HS-27A (cell line): ENCODE measurements at regions not wholly inside any gene's neighbourhood (a gene's known extent, or its start where the extent isn't known, plus 50 kb on each side); places are given as distances from the start of the nearest gene placed in this dataset.

ENCODE experiments used
- DNase-seq: peaks from one replicate; pipeline ENCODE4 v3.0.0-alpha.2; 2012; ENCODE audit warnings: low read depth, missing footprints

DNA sequence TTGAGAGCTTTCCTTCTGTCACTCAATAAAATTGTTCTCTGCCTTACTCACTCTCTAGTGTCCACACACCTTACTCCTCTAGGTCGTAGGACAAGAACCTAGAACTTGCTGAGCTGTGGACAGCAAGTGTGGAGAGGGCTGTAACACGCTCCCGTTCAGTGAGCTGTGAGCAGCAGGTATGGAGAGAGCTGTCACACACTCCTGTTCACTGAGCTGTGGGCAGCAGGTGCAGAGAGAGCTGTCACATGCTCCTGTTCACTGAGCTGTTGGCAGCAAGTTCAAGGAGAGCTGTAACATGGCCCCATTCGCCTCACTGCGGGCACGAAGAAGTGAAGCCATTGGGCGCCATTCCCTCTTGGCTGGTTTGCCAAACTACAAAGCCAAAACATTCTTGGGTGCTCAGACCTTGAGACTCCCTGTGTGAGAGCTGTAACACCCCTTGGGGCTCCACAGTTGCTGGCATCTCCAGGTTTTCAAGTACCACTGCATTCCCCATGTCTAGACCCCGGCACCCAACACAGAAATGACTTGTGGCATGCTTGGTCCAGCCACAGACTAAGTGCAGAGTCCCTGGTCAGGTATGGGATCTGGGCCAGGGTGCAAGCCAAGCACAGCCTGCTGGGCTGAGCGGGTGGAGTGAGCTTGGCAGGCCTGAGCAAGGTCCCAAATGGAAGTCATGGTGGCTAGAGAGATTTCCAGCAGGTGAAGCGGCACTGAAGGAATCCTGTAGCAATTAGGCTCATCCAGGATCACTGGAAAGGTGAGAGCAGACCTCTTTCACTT is 608.0 kb upstream of the CDH8 start:
- no peak for DNase-seq

DNA sequence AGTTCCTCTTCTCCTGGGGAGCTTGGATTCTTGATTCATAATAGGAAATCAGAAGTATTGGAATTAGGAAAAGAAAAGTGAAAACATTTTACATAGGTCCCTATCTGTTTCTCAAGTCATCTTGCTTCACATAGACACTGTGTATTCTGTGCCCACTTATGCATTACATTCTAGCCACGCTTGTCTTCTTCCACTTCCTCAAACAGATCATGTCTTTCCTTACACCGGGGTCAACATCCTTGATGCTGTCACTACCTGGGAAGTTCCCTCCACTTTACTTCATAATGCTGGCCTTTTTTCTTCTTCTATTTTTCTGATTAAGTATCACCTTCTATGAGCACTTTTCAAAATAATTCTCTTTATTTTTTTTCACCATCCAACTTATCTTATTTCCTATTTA is 606.4 kb upstream of the CDH8 start:
- no peak for DNase-seq

GRCh38 chr16:62639890-62640289 is 603.7 kb upstream of the CDH8 start:
- no peak for DNase-seq

DNA sequence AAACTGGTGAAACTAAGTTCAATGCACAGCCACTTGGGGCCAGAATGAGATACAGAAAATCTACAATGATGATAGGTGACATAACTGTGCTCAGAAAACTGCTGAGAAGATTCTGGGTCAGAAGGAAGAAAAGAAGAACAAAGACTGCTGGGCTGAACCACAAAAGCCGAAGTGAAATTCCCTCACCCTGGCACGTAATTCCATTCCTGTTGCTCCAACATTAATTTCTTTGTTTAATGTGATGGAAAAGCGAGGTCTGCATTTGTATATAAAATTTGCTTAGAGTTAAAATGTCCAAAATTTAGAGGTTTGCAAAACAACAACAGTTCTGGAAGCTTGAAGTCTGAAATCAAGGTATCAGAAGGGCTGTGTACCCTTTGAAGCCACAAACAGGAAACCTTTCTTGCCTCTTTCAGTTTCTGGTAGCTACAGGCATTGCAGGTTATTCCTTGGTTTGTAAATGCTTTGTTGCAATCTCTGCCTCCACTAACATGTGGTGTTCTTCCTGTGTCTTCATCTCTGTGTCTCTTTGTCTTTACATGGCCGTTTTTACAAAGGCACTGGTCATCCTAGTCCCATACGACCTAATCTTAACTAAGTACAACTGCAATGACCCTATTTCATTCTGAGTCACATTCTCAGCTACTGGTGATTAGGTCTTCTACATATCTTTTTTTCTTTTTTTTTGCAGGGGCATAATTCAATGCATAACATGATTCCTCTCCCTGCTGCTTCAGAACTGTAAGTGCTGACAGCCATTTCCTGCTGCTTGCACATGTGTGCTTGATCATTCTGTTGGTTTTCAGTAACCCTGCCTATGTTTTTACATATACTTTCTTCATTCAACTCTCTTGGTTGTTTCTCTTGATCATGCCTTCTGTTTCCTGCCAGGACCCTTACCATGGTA is 603.0 kb upstream of the CDH8 start:
- DNase-seq: no peak

DNA sequence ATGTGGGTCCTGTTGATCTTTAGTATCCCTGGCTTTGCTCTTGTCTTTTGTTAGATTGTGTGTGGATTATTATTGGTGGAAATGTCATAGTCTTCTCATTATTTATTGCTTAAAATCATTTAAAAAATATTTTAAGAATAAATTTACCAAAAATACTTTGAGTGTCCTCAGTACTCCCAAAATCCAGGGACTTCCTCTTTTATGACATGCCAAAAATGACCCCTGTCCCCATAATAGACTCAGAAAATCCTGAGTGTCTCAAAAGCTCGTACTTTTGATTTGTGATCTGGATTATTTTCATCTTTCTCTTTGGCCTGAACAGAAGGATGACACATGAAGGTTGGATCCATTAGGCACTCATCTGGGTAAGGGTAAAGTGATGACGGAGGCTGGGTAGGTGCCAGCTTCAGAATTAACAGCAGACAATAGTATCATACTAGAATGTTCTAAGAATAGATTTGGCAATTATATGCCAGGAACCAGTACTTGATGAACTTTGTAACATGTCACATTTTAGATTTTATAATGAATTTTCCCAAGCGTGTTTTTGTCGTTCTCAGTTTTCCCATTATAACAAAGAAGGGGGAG is 602.2 kb upstream of the CDH8 start:
- DNase-seq: no peak

DNA sequence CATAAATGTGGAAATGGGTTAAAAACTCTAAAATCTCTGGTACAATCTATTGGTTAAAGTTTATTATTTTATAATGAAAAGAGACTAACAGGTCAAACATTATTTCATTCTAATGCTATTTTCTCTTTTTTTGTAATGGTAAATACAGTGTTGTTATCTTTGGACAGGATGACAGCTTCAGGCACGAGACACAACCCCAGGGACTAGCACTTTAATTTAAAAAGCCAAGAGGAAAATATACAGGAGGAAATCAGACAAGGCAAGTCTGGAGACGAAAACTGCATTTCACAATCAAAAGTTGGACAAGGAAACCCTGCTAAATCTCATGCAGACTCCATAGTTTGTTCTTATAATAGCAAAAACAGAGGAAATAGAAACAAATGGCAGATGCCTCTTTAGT is 589.1 kb upstream of the CDH8 start:
- no peak for DNase-seq

GRCh38 chr16:62620275-62620674 is 584.0 kb upstream of the CDH8 start:
- DNase-seq: no peak

DNA sequence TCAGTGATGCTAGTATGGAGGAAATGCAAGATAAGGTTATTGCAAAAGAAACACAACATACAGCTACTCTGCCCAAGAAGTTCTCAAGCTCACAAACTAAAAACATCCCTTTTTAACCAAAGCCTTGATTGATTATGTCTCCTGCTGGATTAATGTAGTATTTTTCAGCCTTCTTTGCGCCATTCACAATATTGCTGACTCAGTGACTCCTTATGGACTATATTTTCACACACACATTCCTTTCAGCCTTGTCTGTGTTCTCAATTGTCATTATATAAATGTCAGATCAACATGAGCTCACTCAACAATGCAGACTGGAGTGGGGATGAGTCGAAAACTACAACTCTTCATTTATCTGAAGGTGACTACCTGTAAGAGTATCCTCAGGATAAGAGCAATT is 579.3 kb upstream of the CDH8 start:
- DNase-seq: no peak

GRCh38 chr16:62610291-62610690 is 574.1 kb upstream of the CDH8 start:
- DNase-seq: no peak

DNA sequence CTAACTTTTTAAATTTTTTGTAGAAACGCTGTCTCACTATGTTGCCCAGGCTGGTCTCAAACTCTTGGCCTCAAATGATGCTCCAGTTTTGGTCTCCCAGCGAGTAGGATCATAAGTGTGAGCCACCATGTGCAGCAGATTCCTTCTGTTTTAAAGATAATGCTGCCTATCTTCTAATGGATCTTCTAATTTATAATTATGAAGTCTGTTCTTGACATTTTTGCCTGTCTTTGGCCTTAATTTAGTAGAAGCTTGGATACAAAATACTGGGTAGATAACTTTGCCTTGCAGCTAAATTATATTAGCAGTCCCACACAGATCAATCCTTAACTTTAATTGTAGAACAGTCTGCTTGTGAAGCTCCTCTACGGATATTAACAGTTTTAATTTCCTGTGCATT is 566.6 kb upstream of the CDH8 start:
- DNase-seq: no peak

DNA sequence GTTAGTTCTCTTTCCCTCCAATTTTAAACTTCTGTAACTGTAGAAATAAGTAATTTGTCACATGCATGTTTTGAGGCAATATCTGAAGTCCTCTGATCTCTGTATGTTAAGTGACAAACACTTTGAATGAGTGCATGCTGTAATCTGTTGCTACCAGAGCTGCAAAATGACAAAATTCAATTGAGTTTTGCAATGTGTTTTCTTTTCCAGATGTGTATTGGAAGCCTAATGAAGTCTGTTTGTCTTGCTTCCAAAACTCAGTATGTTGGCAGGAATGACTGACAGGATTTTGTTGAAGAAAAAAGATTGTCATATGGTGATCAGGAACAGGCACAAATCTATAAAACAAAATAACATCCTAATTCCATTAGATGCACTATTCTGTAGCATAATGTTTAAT is 561.6 kb upstream of the CDH8 start:
- no peak for DNase-seq

DNA sequence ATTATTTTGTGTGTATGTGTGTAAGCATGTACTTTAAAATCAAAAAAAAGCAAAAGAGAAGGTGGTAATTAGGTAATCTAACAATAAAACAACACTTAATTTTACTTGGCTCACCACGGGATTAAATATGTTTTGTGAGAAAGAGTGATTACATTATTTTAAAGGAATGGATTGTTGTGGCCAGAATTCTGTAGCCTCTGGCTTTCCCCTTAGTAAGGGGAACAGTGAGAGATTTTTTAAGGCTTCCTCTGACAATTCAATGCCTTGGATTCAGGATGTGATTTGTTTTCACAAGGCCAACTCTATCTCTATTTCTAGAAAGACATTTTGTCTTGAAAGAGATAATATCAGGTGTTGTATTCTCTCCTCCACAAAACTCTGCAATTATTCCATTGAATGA is 560.3 kb upstream of the CDH8 start:
- DNase-seq: no peak

DNA sequence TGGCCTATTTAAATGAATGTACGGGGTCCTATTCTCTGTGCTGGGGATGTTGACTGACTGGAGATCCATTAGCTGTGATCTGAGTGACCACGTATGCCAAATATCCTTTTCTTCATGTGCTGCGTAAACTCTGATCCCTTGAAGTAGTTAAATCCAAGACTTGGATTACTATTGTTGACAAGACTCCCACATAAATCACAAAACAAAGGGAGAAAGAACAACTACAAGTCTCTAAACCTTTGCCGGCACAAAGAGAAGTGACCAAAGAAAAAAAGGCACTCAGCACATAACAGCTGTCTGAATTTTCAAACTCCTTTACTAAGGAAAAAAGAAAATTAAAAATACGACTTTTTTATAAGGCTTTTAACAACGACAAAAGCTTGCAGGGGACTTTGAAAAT is 559.9 kb upstream of the CDH8 start:
- DNase-seq: no peak

DNA sequence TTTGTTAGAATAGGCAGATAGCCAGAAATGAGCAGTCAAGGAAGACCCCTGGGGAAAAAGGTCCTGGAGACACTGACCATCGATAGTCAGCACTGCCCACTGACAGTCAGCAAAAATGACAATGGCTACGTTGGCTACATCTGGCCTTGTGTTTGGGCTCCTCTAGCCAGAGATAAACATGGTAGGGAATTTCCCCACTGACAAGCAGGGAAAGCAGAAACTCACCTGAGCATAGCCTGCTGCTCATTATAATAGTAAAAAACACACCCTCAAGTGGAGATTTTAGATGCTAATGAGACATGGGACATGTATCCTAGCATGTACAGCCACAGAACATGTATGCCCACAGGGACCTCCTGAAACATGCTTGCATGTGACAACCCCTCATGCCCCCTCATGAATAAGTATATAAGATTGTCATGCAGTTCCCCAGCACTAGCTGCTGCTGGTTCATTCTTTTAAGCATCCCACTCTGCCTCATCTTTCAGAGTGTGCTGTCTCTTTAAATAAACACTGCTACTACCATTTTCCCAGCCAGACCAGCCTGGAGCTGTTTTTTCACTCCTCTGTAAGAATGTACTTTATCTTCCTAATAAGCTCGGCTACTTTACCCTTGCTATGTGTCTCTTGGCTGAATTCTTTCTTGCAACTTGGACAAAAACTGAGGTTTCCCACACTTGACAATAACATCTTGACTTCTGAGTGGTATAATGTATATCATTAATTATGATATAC is 550.1 kb upstream of the CDH8 start:
- DNase-seq: no peak

- no peak for DNase-seq
Observed at GRCh38 chr16:62585041-62585545, 548.9 kb upstream of the CDH8 start.

- DNase-seq: no peak
Observed at GRCh38 chr16:62583414-62583813, 547.2 kb upstream of the CDH8 start.

- no peak for DNase-seq
Observed at GRCh38 chr16:62573466-62573865, 537.2 kb upstream of the CDH8 start.

- no peak for DNase-seq
Observed at GRCh38 chr16:62568926-62569325, 532.7 kb upstream of the CDH8 start.

GRCh38 chr16:62565706-62566105 is 529.5 kb upstream of the CDH8 start:
- DNase-seq: no peak

GRCh38 chr16:62564291-62564690 is 528.1 kb upstream of the CDH8 start:
- DNase-seq: no peak

GRCh38 chr16:62562121-62562520 is 525.9 kb upstream of the CDH8 start:
- DNase-seq: no peak

DNA sequence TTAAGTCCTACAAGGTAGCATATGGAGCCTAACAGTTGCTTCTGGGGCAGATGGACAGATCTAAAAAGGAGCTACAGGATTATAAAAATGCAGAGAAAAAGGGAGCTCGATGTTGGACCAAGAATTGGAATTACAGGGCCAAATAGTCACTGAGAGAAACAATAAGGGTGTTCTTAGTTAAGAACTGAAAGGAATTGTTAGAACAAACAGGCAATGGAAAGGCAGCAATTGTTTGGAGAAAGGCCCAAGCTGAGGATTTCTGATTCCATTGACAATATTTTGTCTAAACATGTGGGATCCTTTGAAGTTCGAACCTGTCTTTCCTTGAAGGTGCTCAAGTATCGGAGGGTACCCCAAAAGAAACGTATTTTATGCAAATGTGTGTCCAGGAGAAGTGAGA is 513.6 kb upstream of the CDH8 start:
- DNase-seq: no peak
